ENCODE measurements at regions not wholly inside any gene's neighbourhood (a gene's known extent, or its start where the extent isn't known, plus 50 kb on each side); places are given as distances from the start of the nearest gene placed in this dataset.
"Not testable (repeated sequence)": the region's sequence is repeated elsewhere in the genome, so short reads cannot be mapped to it uniquely, and the experiment has no call there.

DNA sequence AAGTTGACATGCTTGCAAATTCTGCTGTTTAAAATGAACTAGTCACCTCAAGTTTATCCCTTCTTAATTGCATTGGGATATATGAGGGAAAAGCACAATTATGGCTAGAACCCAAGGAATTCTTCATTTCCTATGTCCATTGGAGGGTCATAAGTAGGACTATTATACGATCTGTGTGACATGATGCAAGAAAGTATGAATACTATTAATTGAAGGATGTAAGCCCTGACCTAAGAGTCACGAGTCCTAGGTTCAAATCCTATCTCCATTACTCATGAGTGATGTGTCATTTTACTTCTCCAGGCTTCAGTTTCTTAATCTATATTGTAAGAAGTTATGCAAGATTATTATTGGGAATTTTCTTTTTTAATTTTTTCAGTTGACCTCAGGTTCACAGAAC lies 542.9 kb upstream of the GRIA3 start:
- Mint-ChIP-seq H3K27me3 (no peaks in the 10 kb centered on the region), H3K4me3 (no peak overlapping the region), H3K27ac (no peak overlapping the region), H3K36me3 (ENCODE audit: low read depth) (no peaks in the 10 kb centered on the region), H3K4me1 (ENCODE audit: low read depth) (no peaks in the 10 kb centered on the region), H3K9me3 (no peaks in the 10 kb centered on the region)
- Histone ChIP-seq H3K36me3 (ENCODE audit: insufficient read depth, low read length) (no peaks in the 10 kb centered on the region), H3K9me3 (ENCODE audit: control insufficient read depth in 1 of 2, insufficient read depth in 1 of 2, low read length in 2 of 2) (no peaks in the 10 kb centered on the region), H3K27me3 (ENCODE audit: control insufficient read depth in 1 of 2, insufficient read depth in 2 of 2, low read length in 2 of 2) (no peaks in the 10 kb centered on the region), H3K4me3 (ENCODE audit: low read length) (no peak overlapping the region), H3K27ac (ENCODE audit: low read depth in 1 of 2, low read length in 2 of 2) (no peak overlapping the region), H3K4me1 (ENCODE audit: insufficient read depth, low read length) (no peaks in the 10 kb centered on the region)
- DNase-seq: no peak
- CTCF ChIA-PET: no interaction called here
- TF ChIP-seq, protein P1, sequence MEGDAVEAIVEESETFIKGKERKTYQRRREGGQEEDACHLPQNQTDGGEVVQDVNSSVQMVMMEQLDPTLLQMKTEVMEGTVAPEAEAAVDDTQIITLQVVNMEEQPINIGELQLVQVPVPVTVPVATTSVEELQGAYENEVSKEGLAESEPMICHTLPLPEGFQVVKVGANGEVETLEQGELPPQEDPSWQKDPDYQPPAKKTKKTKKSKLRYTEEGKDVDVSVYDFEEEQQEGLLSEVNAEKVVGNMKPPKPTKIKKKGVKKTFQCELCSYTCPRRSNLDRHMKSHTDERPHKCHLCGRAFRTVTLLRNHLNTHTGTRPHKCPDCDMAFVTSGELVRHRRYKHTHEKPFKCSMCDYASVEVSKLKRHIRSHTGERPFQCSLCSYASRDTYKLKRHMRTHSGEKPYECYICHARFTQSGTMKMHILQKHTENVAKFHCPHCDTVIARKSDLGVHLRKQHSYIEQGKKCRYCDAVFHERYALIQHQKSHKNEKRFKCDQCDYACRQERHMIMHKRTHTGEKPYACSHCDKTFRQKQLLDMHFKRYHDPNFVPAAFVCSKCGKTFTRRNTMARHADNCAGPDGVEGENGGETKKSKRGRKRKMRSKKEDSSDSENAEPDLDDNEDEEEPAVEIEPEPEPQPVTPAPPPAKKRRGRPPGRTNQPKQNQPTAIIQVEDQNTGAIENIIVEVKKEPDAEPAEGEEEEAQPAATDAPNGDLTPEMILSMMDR (IDR thresholded peaks at IDR 0.05): no peak
- POLR2A ChIA-PET: no interaction called here
- no peak for ATAC-seq (ENCODE audit: poor library complexity)
- intact Hi-C loops (cut with DNase I, micrococcal nuclease): no loop called here

DNA sequence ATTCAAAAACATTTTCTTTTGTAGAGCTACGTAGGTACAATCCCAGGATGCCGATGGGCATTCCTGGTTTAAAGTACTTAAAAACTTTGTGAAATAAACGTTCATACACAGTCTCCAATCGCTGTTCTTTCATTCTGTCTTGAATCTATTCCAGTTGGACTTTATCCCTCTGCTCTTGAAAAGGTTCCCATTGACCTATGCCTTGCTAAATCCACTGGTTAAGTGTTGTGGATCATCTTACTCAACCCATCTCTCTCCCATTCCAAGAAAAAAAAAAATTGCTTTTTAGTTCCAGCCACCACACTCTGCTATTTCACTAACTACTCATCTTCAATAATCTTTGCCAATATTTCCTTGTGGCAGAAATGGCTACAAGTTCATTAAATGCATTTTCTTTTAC lies 542.3 kb upstream of the GRIA3 start:
- no peaks in the 10 kb centered on the region for H3K27me3 ChIP-seq (ENCODE audit: control insufficient read depth in 1 of 2, insufficient read depth in 2 of 2, low read length in 2 of 2)
- Mint-ChIP-seq H3K27me3 (no peaks in the 10 kb centered on the region), H3K4me3 (no peak overlapping the region), H3K9me3 (no peaks in the 10 kb centered on the region), H3K36me3 (ENCODE audit: low read depth) (no peaks in the 10 kb centered on the region), H3K4me1 (ENCODE audit: low read depth) (no peaks in the 10 kb centered on the region), H3K27ac (no peak overlapping the region)
- ATAC-seq (ENCODE audit: poor library complexity) (no peak), DNase-seq (no peak)
- H3K4me3 ChIP-seq (ENCODE audit: low read length): no peak overlapping the region
- H3K36me3 ChIP-seq (ENCODE audit: insufficient read depth, low read length): no peaks in the 10 kb centered on the region
- intact Hi-C loops (cut with DNase I, micrococcal nuclease): no loop called here
- POLR2A ChIA-PET: no interaction called here
- H3K9me3 ChIP-seq (ENCODE audit: control insufficient read depth in 1 of 2, insufficient read depth in 1 of 2, low read length in 2 of 2): no peaks in the 10 kb centered on the region
- no peaks in the 10 kb centered on the region for H3K4me1 ChIP-seq (ENCODE audit: insufficient read depth, low read length)
- no peak overlapping the region for H3K27ac ChIP-seq (ENCODE audit: low read depth in 1 of 2, low read length in 2 of 2)
- TF ChIP-seq, protein P1 (IDR thresholded peaks at IDR 0.05): no peak
- CTCF ChIA-PET: no interaction called here

DNA sequence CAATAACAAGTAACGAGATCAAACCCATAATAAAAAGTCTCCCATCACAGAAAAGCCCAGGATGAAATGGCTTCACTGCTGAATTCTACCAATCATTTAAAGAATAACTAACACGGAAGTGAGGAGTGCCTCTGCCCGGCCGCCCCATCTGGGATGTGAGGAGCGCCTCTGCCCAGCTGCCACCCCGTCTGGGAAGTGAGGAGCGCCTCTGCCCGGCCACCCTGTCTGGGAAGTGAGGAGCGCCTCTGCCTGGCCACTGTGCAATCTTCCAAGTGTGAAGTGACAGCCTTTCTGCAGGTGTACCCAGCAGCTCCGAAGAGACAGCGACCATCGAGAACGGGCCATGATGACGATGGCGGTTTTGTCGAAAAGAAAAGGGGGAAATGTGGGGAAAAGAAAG lies 528.8 kb upstream of the GRIA3 start:
- ATAC-seq (ENCODE audit: poor library complexity); H3K36me3 Mint-ChIP-seq (ENCODE audit: low read depth); H3K27ac Mint-ChIP-seq; DNase-seq; H3K4me3 ChIP-seq (ENCODE audit: low read length); CTCF ChIA-PET; H3K27me3 Mint-ChIP-seq; H3K36me3 ChIP-seq (ENCODE audit: insufficient read depth, low read length); H3K27ac ChIP-seq (ENCODE audit: low read depth in 1 of 2, low read length in 2 of 2); H3K4me1 ChIP-seq (ENCODE audit: insufficient read depth, low read length); POLR2A ChIA-PET; H3K27me3 ChIP-seq (ENCODE audit: control insufficient read depth in 1 of 2, insufficient read depth in 2 of 2, low read length in 2 of 2); intact Hi-C loops (cut with DNase I, micrococcal nuclease); H3K9me3 ChIP-seq (ENCODE audit: control insufficient read depth in 1 of 2, insufficient read depth in 1 of 2, low read length in 2 of 2); H3K4me3 Mint-ChIP-seq; H3K9me3 Mint-ChIP-seq; H3K4me1 Mint-ChIP-seq (ENCODE audit: low read depth): not testable (repeated sequence)

DNA sequence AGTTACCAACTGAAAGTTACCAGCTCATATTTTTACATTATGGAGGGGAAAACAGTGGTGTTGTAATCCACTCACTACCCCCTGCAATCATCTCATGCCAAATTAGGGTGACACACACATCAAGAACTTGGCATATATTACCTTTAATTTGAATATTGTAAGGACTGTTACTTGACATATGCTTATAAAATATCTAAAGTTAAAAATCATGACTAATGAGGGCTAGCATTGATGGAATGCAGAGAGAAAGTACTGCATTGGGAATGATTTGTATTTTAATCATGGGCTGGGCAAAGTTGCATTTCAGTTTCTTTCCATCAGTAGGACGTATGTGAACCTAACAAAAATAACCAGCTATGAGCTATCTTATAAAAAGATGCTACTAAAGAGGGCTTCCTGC lies 517.5 kb upstream of the GRIA3 start:
- POLR2A ChIA-PET: no interaction called here
- TF ChIP-seq, protein P1 (IDR thresholded peaks at IDR 0.05): no peak
- H3K27ac Mint-ChIP-seq: no peak overlapping the region
- Histone ChIP-seq H3K4me1 (ENCODE audit: insufficient read depth, low read length) (no peaks in the 10 kb centered on the region), H3K36me3 (ENCODE audit: insufficient read depth, low read length) (no peaks in the 10 kb centered on the region), H3K9me3 (ENCODE audit: control insufficient read depth in 1 of 2, insufficient read depth in 1 of 2, low read length in 2 of 2) (no peaks in the 10 kb centered on the region), H3K27ac (ENCODE audit: low read depth in 1 of 2, low read length in 2 of 2) (no peak overlapping the region), H3K27me3 (ENCODE audit: control insufficient read depth in 1 of 2, insufficient read depth in 2 of 2, low read length in 2 of 2) (no peaks in the 10 kb centered on the region), H3K4me3 (ENCODE audit: low read length) (no peak overlapping the region)
- H3K36me3 Mint-ChIP-seq (ENCODE audit: low read depth): no peaks in the 10 kb centered on the region
- H3K9me3 Mint-ChIP-seq: peaks cover 2% of the 10 kb centered on the region
- no peaks in the 10 kb centered on the region for H3K4me1 Mint-ChIP-seq (ENCODE audit: low read depth)
- DNase-seq: no peak
- CTCF ChIA-PET: no interaction called here
- no peak overlapping the region for H3K4me3 Mint-ChIP-seq
- no peaks in the 10 kb centered on the region for H3K27me3 Mint-ChIP-seq
- intact Hi-C loops (cut with DNase I, micrococcal nuclease): no loop called here
- no peak for ATAC-seq (ENCODE audit: poor library complexity)
